Activated CD4-positive, alpha-beta T cell treated with anti-CD3 and anti-CD28 coated beads, Interleukin-2, amount 10 ng/mL, durations not matched to agents 7 days and 5 days (primary cell): ENCODE measurements at regions not wholly inside any gene's neighbourhood (a gene's known extent, or its start where the extent isn't known, plus 50 kb on each side); places are given as distances from the start of the nearest gene placed in this dataset.
"Not testable (repeated sequence)": the region's sequence is repeated elsewhere in the genome, so short reads cannot be mapped to it uniquely, and the experiment has no call there.

Experiments
- CTCF ChIA-PET: fragments of 350-600 bp; sonication (Branson Sonifier 250); formaldehyde crosslinking; loops from one replicate; lab custom pipeline; 2021; ENCODE audit warnings: antibody characterized with exemption; lab: Charles Lee
- POLR2A ChIA-PET: fragments of 350-600 bp; sonication (Branson Sonifier 250); formaldehyde crosslinking; loops from one replicate; lab custom pipeline; 2021; ENCODE audit warnings: antibody characterized with exemption; lab: Charles Lee
- DNase-seq: peaks from one replicate; pipeline ENCODE4 v3.0.0-alpha.2; 2020
- H3K27ac Mint-ChIP-seq: one replicate; pipeline ENCODE4 v1.8.0; 2021; ENCODE audit warnings: mild to moderate bottlenecking, moderate library complexity, mixed read lengths
- H3K27me3 Mint-ChIP-seq: one replicate; pipeline ENCODE4 v1.8.0; 2021; ENCODE audit warnings: mixed read lengths
- H3K36me3 Mint-ChIP-seq: one replicate; pipeline ENCODE4 v1.8.0; 2021; ENCODE audit warnings: low read depth, mixed read lengths
- H3K4me1 Mint-ChIP-seq: one replicate; pipeline ENCODE4 v1.8.0; 2021; ENCODE audit warnings: mixed read lengths
- H3K4me3 Mint-ChIP-seq: one replicate; pipeline ENCODE4 v1.8.0; 2021; ENCODE audit warnings: mild to moderate bottlenecking, moderate library complexity, mixed read lengths
- H3K9me3 Mint-ChIP-seq: one replicate; pipeline ENCODE4 v1.8.0; 2021; ENCODE audit warnings: mixed read lengths

DNA sequence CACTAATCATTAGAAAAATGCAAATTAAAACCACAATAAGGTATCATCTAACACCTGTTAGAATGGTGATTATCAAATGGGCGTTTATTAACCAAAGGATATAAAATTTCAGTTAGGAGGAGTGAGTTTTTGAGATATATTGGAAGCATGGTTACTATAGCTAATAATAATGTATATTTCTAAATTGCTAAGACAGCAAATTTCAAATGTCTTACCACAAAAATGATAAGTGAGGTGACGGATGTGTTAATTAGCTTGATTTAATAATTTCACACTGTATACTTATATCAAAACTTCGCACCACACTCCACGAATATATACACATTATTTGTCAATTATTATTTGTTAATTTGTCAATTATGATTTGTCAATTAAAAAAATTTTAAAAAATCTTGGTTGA lies 227.2 kb upstream of the DDX18 start:
- Mint-ChIP-seq H3K36me3 (no peaks in the 10 kb centered on the region), H3K9me3 (peaks cover 2% of the 10 kb centered on the region), H3K27ac (no peak overlapping the region), H3K27me3 (no peaks in the 10 kb centered on the region), H3K4me3 (no peak overlapping the region), H3K4me1 (no peaks in the 10 kb centered on the region)
- ChIA-PET CTCF (no interaction called here), POLR2A (no interaction called here)
- no peak for DNase-seq

GRCh38 chr2:117603060-117603459 lies 211.4 kb upstream of the DDX18 start:
- Mint-ChIP-seq H3K27me3 (no peaks in the 10 kb centered on the region), H3K36me3 (no peaks in the 10 kb centered on the region), H3K27ac (no peak overlapping the region), H3K4me1 (no peaks in the 10 kb centered on the region), H3K9me3 (no peaks in the 10 kb centered on the region), H3K4me3 (no peak overlapping the region)
- no peak for DNase-seq
- ChIA-PET CTCF (no interaction called here), POLR2A (no interaction called here)

DNA sequence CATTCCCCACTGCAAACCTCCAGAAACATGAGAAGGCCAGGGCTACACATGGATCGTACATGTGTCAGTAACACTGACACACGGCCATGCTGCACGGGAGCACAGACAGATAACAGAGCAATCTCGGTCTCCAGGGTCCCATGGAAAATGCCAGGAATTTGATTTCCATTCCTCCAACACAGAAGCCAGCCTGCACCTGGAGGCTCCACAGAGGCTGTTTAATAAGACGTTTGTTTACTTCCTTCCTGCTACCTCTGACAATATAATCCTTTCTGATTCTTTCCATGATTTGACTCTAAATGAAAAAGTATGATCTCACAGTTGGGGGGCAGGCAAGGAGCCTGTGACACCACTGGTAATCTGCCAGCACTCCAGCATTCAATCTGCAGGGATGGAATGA lies 210.9 kb upstream of the DDX18 start:
- H3K36me3 Mint-ChIP-seq: no peaks in the 10 kb centered on the region
- no peaks in the 10 kb centered on the region for H3K4me1 Mint-ChIP-seq
- H3K4me3 Mint-ChIP-seq: no peak overlapping the region
- ChIA-PET CTCF (no interaction called here), POLR2A (no interaction called here)
- no peak for DNase-seq
- no peaks in the 10 kb centered on the region for H3K27me3 Mint-ChIP-seq
- H3K9me3 Mint-ChIP-seq: no peaks in the 10 kb centered on the region
- H3K27ac Mint-ChIP-seq: no peak overlapping the region

- POLR2A ChIA-PET: no interaction called here
- no peak for DNase-seq
- Mint-ChIP-seq H3K4me3 (no peak overlapping the region), H3K36me3 (no peaks in the 10 kb centered on the region), H3K9me3 (no peaks in the 10 kb centered on the region), H3K4me1 (no peaks in the 10 kb centered on the region), H3K27me3 (no peaks in the 10 kb centered on the region), H3K27ac (no peak overlapping the region)
- CTCF ChIA-PET: no interaction called here
Measured at GRCh38 chr2:117607202-117607601, 207.3 kb upstream of the DDX18 start.

GRCh38 chr2:117613101-117613500 lies 201.4 kb upstream of the DDX18 start:
- Mint-ChIP-seq H3K9me3 (no peaks in the 10 kb centered on the region), H3K27ac (no peak overlapping the region), H3K4me1 (no peaks in the 10 kb centered on the region), H3K36me3 (no peaks in the 10 kb centered on the region), H3K4me3 (no peak overlapping the region), H3K27me3 (no peaks in the 10 kb centered on the region)
- DNase-seq: no peak
- ChIA-PET CTCF (no interaction called here), POLR2A (no interaction called here)

DNA sequence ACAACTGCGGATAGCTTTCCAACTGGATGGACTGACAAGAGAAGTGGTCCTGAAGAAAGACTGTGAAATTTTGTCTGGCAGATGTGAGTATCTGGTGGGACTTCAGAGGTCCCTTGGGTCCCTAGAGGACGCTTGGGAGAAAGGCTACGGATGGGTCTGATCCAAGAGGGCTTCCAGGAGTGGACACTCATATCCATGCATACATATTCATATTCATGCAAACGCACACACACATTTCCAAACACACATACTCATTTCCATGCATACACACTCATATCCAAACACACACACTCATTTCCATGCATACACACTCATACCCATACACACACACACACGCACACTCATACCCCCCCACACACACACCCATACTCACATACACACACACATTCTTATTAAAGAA lies 200.2 kb upstream of the DDX18 start:
- POLR2A ChIA-PET: no interaction called here
- no peak for DNase-seq
- no peak overlapping the region for H3K27ac Mint-ChIP-seq

GRCh38 chr2:117614823-117615534 lies 199.5 kb upstream of the DDX18 start:
- ChIA-PET POLR2A (no interaction called here), CTCF (no interaction called here)
- Mint-ChIP-seq H3K9me3 (no peaks in the 10 kb centered on the region), H3K4me1 (no peaks in the 10 kb centered on the region), H3K27ac (no peak overlapping the region), H3K4me3 (no peak overlapping the region), H3K36me3 (no peaks in the 10 kb centered on the region), H3K27me3 (no peaks in the 10 kb centered on the region)
- DNase-seq: no peak

More for the DNA sequence above, 200.2 kb upstream of the DDX18 start:
- H3K9me3 Mint-ChIP-seq: no peaks in the 10 kb centered on the region
- H3K36me3 Mint-ChIP-seq: no peaks in the 10 kb centered on the region
- CTCF ChIA-PET: no interaction called here
- H3K4me3 Mint-ChIP-seq: no peak overlapping the region
- H3K27me3 Mint-ChIP-seq: no peaks in the 10 kb centered on the region
- H3K4me1 Mint-ChIP-seq: no peaks in the 10 kb centered on the region

- ChIA-PET POLR2A (no interaction called here), CTCF (no interaction called here)
- no peaks in the 10 kb centered on the region for H3K4me1 Mint-ChIP-seq
- H3K27ac Mint-ChIP-seq: no peak overlapping the region
- no peaks in the 10 kb centered on the region for H3K9me3 Mint-ChIP-seq
- H3K36me3 Mint-ChIP-seq: no peaks in the 10 kb centered on the region
- H3K27me3 Mint-ChIP-seq: no peaks in the 10 kb centered on the region
- H3K4me3 Mint-ChIP-seq: no peak overlapping the region
- DNase-seq: no peak
Measured at GRCh38 chr2:117618607-117619006, 195.9 kb upstream of the DDX18 start.

DNA sequence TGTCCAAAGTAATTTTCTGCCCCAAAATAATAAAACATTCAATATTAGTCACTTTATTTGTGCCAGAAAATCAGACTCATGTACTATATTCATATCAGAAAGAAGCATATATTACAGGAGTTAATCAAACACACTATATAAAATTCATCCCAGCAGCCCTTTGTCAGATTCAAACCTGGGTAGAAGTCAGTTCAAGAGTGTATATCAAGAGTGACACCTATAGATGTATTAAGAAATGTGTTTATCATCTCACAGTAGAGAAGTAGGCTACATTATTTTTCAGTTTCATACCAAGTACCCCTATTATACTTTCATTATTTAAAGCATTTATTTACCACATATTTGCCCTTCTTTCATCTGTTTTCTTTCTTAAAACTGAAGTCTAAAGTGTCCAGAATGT lies 193.2 kb upstream of the DDX18 start:
- POLR2A ChIA-PET: no interaction called here
- no peak overlapping the region for H3K4me3 Mint-ChIP-seq
- H3K27ac Mint-ChIP-seq: no peak overlapping the region
- no peaks in the 10 kb centered on the region for H3K4me1 Mint-ChIP-seq
- CTCF ChIA-PET: no interaction called here
- no peaks in the 10 kb centered on the region for H3K27me3 Mint-ChIP-seq
- DNase-seq: no peak
- H3K36me3 Mint-ChIP-seq: no peaks in the 10 kb centered on the region
- H3K9me3 Mint-ChIP-seq: no peaks in the 10 kb centered on the region

DNA sequence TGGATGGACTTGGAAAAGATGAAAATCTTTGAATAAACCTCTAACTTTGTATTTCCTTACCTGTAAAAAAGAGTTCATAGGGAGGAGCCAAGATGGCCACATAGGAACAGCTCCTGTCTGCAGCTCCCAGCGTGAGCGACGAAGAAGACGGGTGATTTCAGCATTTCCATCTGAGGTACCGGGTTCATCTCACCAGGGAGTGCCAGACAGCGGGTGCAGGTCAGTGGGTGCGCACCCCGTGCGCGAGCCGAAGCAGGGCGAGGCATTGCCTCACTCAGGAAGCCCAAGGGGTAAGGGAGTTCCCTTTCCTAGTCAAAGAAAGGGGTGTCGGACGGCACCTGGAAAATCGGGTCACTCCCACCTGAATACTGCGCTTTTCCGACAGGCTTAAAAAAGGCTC lies 191.3 kb upstream of the DDX18 start:
- CTCF ChIA-PET, POLR2A ChIA-PET, H3K27me3 Mint-ChIP-seq, H3K4me3 Mint-ChIP-seq, H3K4me1 Mint-ChIP-seq, H3K36me3 Mint-ChIP-seq, H3K27ac Mint-ChIP-seq, H3K9me3 Mint-ChIP-seq, DNase-seq: not testable (repeated sequence)

- no peak overlapping the region for H3K27ac Mint-ChIP-seq
- DNase-seq: no peak
- no peaks in the 10 kb centered on the region for H3K36me3 Mint-ChIP-seq
- H3K4me3 Mint-ChIP-seq: no peak overlapping the region
- H3K4me1 Mint-ChIP-seq: no peaks in the 10 kb centered on the region
- no peaks in the 10 kb centered on the region for H3K27me3 Mint-ChIP-seq
- CTCF ChIA-PET: interaction anchor here (0.5 kb wide), 1 partner anchor 290 kb away, joined by 6 read pairs; no protein-coding TSS in a partner anchor
- no peaks in the 10 kb centered on the region for H3K9me3 Mint-ChIP-seq
- POLR2A ChIA-PET: no interaction called here
Measured at GRCh38 chr2:117631152-117631945, 183.1 kb upstream of the DDX18 start.

GRCh38 chr2:117635481-117635880 lies 179.0 kb upstream of the DDX18 start:
- CTCF ChIA-PET: no interaction called here

GRCh38 chr2:117639401-117639800 lies 175.1 kb upstream of the DDX18 start:
- DNase-seq: no peak
- Mint-ChIP-seq H3K9me3 (no peaks in the 10 kb centered on the region), H3K36me3 (no peaks in the 10 kb centered on the region), H3K27ac (no peak overlapping the region), H3K4me3 (no peak overlapping the region), H3K27me3 (no peaks in the 10 kb centered on the region), H3K4me1 (no peaks in the 10 kb centered on the region)
- ChIA-PET POLR2A (no interaction called here), CTCF (no interaction called here)

More at GRCh38 chr2:117635481-117635880, 179.0 kb upstream of the DDX18 start:
- Mint-ChIP-seq H3K9me3 (no peaks in the 10 kb centered on the region), H3K27me3 (no peaks in the 10 kb centered on the region), H3K36me3 (no peaks in the 10 kb centered on the region), H3K27ac (no peak overlapping the region), H3K4me3 (no peak overlapping the region), H3K4me1 (no peaks in the 10 kb centered on the region)
- no peak for DNase-seq
- POLR2A ChIA-PET: no interaction called here
